ENCODE measurements at regions not wholly inside any gene's neighbourhood (a gene's known extent, or its start where the extent isn't known, plus 50 kb on each side); places are given as distances from the start of the nearest gene placed in this dataset.

GRCh38 chr21:27735699-27736098 lies 768.8 kb upstream of the ADAMTS5 start:
- TF ChIP-seq EZH2 (IDR thresholded peaks at IDR 0.05; ENCODE audit: insufficient read depth, poor library complexity, severe bottlenecking): no peak
- TF ChIP-seq EZH2phosphoT487 (IDR thresholded peaks at IDR 0.05; ENCODE audit: insufficient read depth, low read depth): no peak

Data from GM23248 (cell line).